Upper lobe of right lung (tissue), 1 donor: ENCODE measurements at regions not wholly inside any gene's neighbourhood (a gene's known extent, or its start where the extent isn't known, plus 50 kb on each side); places are given as distances from the start of the nearest gene placed in this dataset.

Experiments used
- ATAC-seq: fragments of 200-7000 bp; cut with Tn5 transposase; one replicate; pipeline ENCODE4 v1.9.1; 2020; ENCODE audit warnings: mild to moderate bottlenecking, moderate library complexity
- DNase-seq: peaks from one replicate; pipeline ENCODE4 v3.0.0-alpha.2; 2020
- H3K27ac ChIP-seq: fragments of 200-600 bp; one replicate; pipeline ENCODE4 v1.8.0; 2022
- H3K27me3 ChIP-seq: fragments of 200-600 bp; one replicate; pipeline ENCODE4 v1.8.0; 2022; ENCODE audit warnings: mild to moderate bottlenecking
- H3K36me3 ChIP-seq: fragments of 200-600 bp; one replicate; pipeline ENCODE4 v1.8.0; 2022
- H3K4me1 ChIP-seq: fragments of 200-600 bp; one replicate; pipeline ENCODE4 v1.8.0; 2022
- H3K4me3 ChIP-seq: fragments of 200-600 bp; one replicate; pipeline ENCODE4 v1.8.0; 2022; ENCODE audit warnings: mild to moderate bottlenecking
- H3K9me3 ChIP-seq: fragments of 200-600 bp; one replicate; pipeline ENCODE4 v1.8.0; 2022
- CTCF ChIP-seq: fragments of 200-600 bp; IDR thresholded peaks from one replicate; pipeline ENCODE4 v1.8.0; 2022; ENCODE audit warnings: antibody characterized with exemption
- intact Hi-C: fragments of 100-400 bp; cut with DNase I; formaldehyde crosslinking; loops from one replicate; pipeline ENCODE4 v1.11.0; 2022
- donor health status: DM: no; HTN: yes; CAD: no; lungs with severe emphysema.

DNA sequence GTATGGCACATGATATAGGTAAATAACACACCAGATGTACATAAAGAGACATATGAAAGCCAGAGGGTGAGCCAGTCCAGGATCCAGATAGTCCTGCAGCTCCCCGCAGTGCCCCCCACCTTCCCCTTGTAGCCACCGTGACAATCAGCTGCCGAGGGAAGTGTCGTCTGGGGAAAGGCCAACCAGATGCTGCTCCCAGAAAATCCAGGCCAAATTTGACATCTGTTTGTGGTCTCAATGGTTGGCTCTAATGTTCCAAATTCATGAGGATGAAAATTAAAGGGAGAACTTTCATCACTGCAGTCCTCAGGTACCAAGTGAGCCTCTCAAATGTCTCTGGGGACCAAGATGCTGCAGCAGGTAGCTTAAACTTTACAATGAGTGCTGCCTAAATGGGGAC, 210.3 kb downstream of the PTEN start:
- H3K27ac ChIP-seq: no peak overlapping the region
- no peaks in the 10 kb centered on the region for H3K4me1 ChIP-seq
- DNase-seq (no peak), ATAC-seq (no peak)
- no peaks in the 10 kb centered on the region for H3K36me3 ChIP-seq
- no peaks in the 10 kb centered on the region for H3K27me3 ChIP-seq
- no peak for TF ChIP-seq CTCF
- no peak overlapping the region for H3K4me3 ChIP-seq
- H3K9me3 ChIP-seq: no peaks in the 10 kb centered on the region
- intact Hi-C loops: no loop called here

DNA sequence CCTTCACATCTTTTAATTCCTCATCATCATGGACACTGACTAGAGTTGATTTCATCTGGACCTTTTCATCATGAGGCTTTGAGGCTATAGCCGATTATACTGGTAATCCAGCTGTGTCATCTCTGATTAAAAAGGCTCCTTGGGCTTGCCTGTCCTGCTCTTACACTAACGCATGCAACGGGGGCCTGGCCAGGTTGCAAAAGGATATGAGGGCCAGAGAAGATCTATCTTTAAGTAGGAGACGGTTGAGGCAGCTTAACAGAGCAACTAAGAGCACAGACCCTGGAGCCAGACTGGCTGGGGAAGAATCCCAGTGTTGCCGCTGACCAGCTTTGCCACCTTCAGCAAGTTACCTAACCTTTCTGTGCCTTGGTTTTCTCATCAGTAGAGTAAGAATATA, 211.5 kb downstream of the PTEN start:
- DNase-seq: no peak
- Histone ChIP-seq H3K27me3 (no peaks in the 10 kb centered on the region), H3K4me1 (peaks cover under 1% of the 10 kb centered on the region), H3K4me3 (no peak overlapping the region), H3K9me3 (no peaks in the 10 kb centered on the region), H3K36me3 (no peaks in the 10 kb centered on the region), H3K27ac (no peak overlapping the region)
- no peak for ATAC-seq
- intact Hi-C loops: no loop called here
- TF ChIP-seq CTCF: no peak

GRCh38 chr10:88076027-88076880, 212.8 kb downstream of the PTEN start:
- no peaks in the 10 kb centered on the region for H3K36me3 ChIP-seq
- peaks cover 10% of the 10 kb centered on the region for H3K4me1 ChIP-seq

GRCh38 chr10:88077977-88078376, 214.6 kb downstream of the PTEN start:
- intact Hi-C loops: no loop called here
- H3K36me3 ChIP-seq: no peaks in the 10 kb centered on the region
- H3K27me3 ChIP-seq: no peaks in the 10 kb centered on the region
- no peaks in the 10 kb centered on the region for H3K9me3 ChIP-seq
- no peak for ATAC-seq
- no peak for DNase-seq
- no peak overlapping the region for H3K27ac ChIP-seq
- no peak for TF ChIP-seq CTCF
- H3K4me3 ChIP-seq: no peak overlapping the region
- peaks cover 13% of the 10 kb centered on the region for H3K4me1 ChIP-seq

More at GRCh38 chr10:88076027-88076880, 212.8 kb downstream of the PTEN start:
- no peak overlapping the region for H3K27ac ChIP-seq
- no peak overlapping the region for H3K4me3 ChIP-seq
- intact Hi-C loops: no loop called here
- no peak for TF ChIP-seq CTCF
- H3K27me3 ChIP-seq: no peaks in the 10 kb centered on the region
- ATAC-seq (peak; percentile 22), DNase-seq (no peak)
- H3K9me3 ChIP-seq: no peaks in the 10 kb centered on the region

GRCh38 chr10:88080213-88080612, 216.8 kb downstream of the PTEN start:
- Histone ChIP-seq H3K27ac (no peak overlapping the region), H3K27me3 (no peaks in the 10 kb centered on the region), H3K4me3 (no peak overlapping the region), H3K4me1 (peaks cover 19% of the 10 kb centered on the region), H3K9me3 (no peaks in the 10 kb centered on the region), H3K36me3 (no peaks in the 10 kb centered on the region)
- ATAC-seq (peak; percentile 91), DNase-seq (no peak)
- TF ChIP-seq CTCF: no peak
- intact Hi-C loops: no loop called here
